Lung (tissue), 11 donors: ENCODE measurements at regions not wholly inside any gene's neighbourhood (a gene's known extent, or its start where the extent isn't known, plus 50 kb on each side); places are given as distances from the start of the nearest gene placed in this dataset.

Experiments used
- ATAC-seq: fragments of 200-7000 bp; cut with Tn5 transposase; one replicate; pipeline ENCODE4 v1.9.1; 2020; ENCODE audit warnings: moderate number of reproducible peaks; ENCODE audit not compliant: insufficient read depth, low FRiP score
- DNase-seq, 3 donors: peaks; one replicate each; pipeline ENCODE4 v3.0.0-alpha.2; 2013 to 2017
- H3K27ac ChIP-seq, 2 donors: one replicate each; pipeline ENCODE4 v1.5.1; 2013; ENCODE audit warnings: mild to moderate bottlenecking in 2 of 2, moderate library complexity in 2 of 2, control low read depth in 1 of 2, inconsistent platforms in 1 of 2, low read depth in 1 of 2, low read length in 1 of 2
- H3K27me3 ChIP-seq, 3 donors: one replicate each; pipeline ENCODE4 v1.5.1; 2013; ENCODE audit warnings: low read length in 2 of 3; ENCODE audit not compliant: control insufficient read depth in 3 of 3, insufficient read depth in 3 of 3
- H3K36me3 ChIP-seq, 4 donors: one replicate each; pipeline ENCODE4 v1.5.1; 2013; ENCODE audit warnings: low read length in 4 of 4, mild to moderate bottlenecking in 1 of 4, moderate library complexity in 1 of 4; ENCODE audit not compliant: control insufficient read depth in 4 of 4, insufficient read depth in 4 of 4
- H3K4me1 ChIP-seq, 5 donors: one replicate each; pipeline ENCODE4 v1.5.1; 2013; ENCODE audit warnings: low read length in 5 of 5, mild to moderate bottlenecking in 2 of 5, moderate library complexity in 1 of 5; ENCODE audit not compliant: control insufficient read depth in 5 of 5, insufficient read depth in 5 of 5
- H3K4me3 ChIP-seq: one replicate; pipeline ENCODE4 v1.5.1; 2013; ENCODE audit warnings: mild to moderate bottlenecking, control low read depth, moderate library complexity
- H3K9ac ChIP-seq, 2 donors: one replicate each; pipeline ENCODE4 v1.5.1; 2013; ENCODE audit warnings: low read length in 2 of 2, control low read depth in 1 of 2; ENCODE audit not compliant: insufficient read depth in 1 of 2
- H3K9me3 ChIP-seq, 4 donors: one replicate each; pipeline ENCODE4 v1.5.1; 2013; ENCODE audit warnings: low read length in 3 of 4, mild to moderate bottlenecking in 1 of 4, moderate library complexity in 1 of 4; ENCODE audit not compliant: control insufficient read depth in 4 of 4, insufficient read depth in 3 of 4
- WGBS, 2 donors: extraction: QIAGEN DNeasy Blood & Tissue Kit; methylation state at CpG; one replicate each; pipeline ENCODE4 v1.1.7; 2013; 5-methylcytosine and 5-hydroxymethylcytosine counted together
- TF ChIP-seq, protein P1 (sequence below): IDR thresholded peaks from 2 replicates; pipeline ENCODE4 v1.5.1; 2012; ENCODE audit warnings: mild to moderate bottlenecking; ENCODE audit errors: control extremely low read depth, extremely low read depth
- donor health status: control.
- donor health status: control.
- donor health status: Bipolar disorder and iron deficiency.
- donor health status: healthy.
- donor health status: DM: yes; HTN: yes; CAD: no.

DNA sequence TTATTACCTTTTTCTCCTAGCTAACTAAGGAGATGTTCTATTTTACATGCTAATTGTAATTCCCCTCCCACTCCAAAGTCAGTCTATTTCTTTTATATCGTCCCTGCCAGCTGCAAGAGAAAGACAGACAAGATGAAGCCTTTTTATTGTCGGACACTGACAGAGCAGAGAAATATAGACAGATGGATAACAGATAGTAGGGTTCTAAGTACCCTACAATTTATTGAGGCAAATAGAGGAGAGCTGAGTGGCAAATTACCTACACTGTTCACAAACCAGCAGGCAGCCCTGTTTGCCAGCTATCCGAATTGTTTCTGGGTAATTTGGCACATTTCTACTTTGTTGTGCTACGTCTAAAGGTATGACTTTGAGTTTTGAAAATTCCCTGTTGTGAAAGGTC lies 392.3 kb upstream of the ZNF717 start:
- no peak overlapping the region for H3K9ac ChIP-seq
- peaks cover 0 to 3% (median 0%) of the 10 kb centered on the region in 4 donors for H3K9me3 ChIP-seq
- H3K36me3 ChIP-seq = no peaks in the 10 kb centered on the region
- DNase-seq (no peak), ATAC-seq (no peak)
- H3K4me1 ChIP-seq = no peaks in the 10 kb centered on the region
- H3K4me3 ChIP-seq = no peak overlapping the region
- TF ChIP-seq, protein P1, sequence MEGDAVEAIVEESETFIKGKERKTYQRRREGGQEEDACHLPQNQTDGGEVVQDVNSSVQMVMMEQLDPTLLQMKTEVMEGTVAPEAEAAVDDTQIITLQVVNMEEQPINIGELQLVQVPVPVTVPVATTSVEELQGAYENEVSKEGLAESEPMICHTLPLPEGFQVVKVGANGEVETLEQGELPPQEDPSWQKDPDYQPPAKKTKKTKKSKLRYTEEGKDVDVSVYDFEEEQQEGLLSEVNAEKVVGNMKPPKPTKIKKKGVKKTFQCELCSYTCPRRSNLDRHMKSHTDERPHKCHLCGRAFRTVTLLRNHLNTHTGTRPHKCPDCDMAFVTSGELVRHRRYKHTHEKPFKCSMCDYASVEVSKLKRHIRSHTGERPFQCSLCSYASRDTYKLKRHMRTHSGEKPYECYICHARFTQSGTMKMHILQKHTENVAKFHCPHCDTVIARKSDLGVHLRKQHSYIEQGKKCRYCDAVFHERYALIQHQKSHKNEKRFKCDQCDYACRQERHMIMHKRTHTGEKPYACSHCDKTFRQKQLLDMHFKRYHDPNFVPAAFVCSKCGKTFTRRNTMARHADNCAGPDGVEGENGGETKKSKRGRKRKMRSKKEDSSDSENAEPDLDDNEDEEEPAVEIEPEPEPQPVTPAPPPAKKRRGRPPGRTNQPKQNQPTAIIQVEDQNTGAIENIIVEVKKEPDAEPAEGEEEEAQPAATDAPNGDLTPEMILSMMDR = no peak
- H3K27me3 ChIP-seq = no peaks in the 10 kb centered on the region
- WGBS, 2 donors = 87 to 88% methylated on average over 4 of the region's 4 CpGs
- no peak overlapping the region for H3K27ac ChIP-seq

DNA sequence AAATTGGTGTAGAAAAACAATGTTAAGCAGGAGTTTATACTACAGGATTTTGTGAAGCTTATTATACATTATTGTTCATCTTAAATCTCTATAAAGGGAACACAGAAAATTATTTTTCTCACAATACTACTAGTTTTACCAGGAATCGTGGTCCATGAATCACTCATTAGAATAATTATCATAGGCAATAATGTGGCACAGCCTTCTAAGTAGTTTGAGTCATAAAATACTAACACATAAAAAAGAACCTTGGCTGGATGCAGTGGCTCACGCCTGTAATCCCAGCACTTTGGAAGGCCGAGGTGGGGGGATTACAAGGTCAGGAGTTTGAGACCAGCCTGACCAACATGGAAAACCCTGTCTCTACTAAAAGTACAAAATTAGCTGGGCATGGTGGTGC lies 393.1 kb upstream of the ZNF717 start:
- no peak for ATAC-seq
- TF ChIP-seq, protein P1 = no peak
- Histone ChIP-seq H3K27me3 (no peaks in the 10 kb centered on the region), H3K4me1 (no peaks in the 10 kb centered on the region), H3K36me3 (no peaks in the 10 kb centered on the region), H3K27ac (no peak overlapping the region), H3K9ac (no peak overlapping the region), H3K4me3 (no peak overlapping the region), H3K9me3 (peaks cover 0 to 3% (median 0%) of the 10 kb centered on the region in 4 donors)
- WGBS, 2 donors = 88 to 91% methylated on average over 3 of the region's 3 CpGs
- DNase-seq = no peak

DNA sequence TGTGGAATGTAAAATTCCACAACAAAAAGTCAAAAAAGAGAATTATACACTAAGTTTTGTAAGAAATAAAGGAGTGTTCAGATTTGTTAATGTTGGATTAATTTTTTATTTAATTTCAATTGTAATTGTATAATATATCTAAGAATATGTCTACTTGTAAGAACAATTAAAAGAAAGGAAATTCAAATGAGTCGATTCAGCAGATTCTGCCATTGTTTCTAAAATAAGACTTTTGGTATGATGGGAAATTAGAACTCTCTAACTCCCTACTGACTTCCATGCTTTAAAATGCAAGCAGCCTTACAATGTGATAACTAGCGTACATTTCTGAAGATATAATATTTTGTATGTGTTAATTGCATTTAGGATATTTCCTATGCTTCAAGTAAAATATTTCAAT lies 395.9 kb upstream of the ZNF717 start:
- 86 to 90% methylated on average over 2 of the region's 2 CpGs for WGBS, 2 donors

DNA sequence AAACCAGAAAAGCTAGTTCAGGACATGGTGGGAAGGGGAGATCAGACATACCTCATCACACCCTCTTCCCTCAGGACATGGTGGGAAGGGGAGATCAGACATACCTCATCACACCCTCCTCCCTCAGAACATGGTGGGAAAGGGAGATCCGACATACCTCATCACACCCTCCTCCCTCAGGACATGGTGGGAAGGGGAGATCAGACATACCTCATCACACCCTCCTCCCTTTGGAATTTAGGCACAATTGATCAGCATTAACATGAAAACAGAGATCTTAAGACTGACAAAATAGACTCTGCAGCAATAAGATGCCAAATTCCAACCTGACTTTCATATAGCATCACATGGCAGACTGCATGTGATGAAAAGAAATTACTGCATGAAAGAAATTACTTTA lies 412.7 kb upstream of the ZNF717 start:
- Histone ChIP-seq H3K9me3 (no peaks in the 10 kb centered on the region), H3K4me1 (no peaks in the 10 kb centered on the region), H3K36me3 (no peaks in the 10 kb centered on the region), H3K27ac (no peak overlapping the region), H3K27me3 (no peaks in the 10 kb centered on the region), H3K4me3 (no peak overlapping the region), H3K9ac (no peak overlapping the region)
- DNase-seq (no peak), ATAC-seq (no peak)
- 83 to 93% methylated on average over 1 of the region's 1 CpG for WGBS, 2 donors
- TF ChIP-seq, protein P1 = no peak

More for the DNA sequence above, 395.9 kb upstream of the ZNF717 start:
- DNase-seq = no peak
- TF ChIP-seq, protein P1 = no peak
- Histone ChIP-seq H3K27me3 (no peaks in the 10 kb centered on the region), H3K4me3 (no peak overlapping the region), H3K9me3 (peaks cover 0 to 3% (median 0%) of the 10 kb centered on the region in 4 donors), H3K9ac (no peak overlapping the region), H3K36me3 (no peaks in the 10 kb centered on the region), H3K4me1 (no peaks in the 10 kb centered on the region), H3K27ac (no peak overlapping the region)
- ATAC-seq = no peak
